HepG2 (cell line): ENCODE measurements at regions not wholly inside any gene's neighbourhood (a gene's known extent, or its start where the extent isn't known, plus 50 kb on each side); places are given as distances from the start of the nearest gene placed in this dataset.

Source experiments
- ATF2 ChIP-seq: sonication (generic); formaldehyde crosslinking; IDR thresholded peaks from 2 replicates; pipeline ENCODE4 v1.4.0; 2020; ENCODE audit warnings: missing genetic modification reagents
- CAMTA2 ChIP-seq: sonication (generic); formaldehyde crosslinking; IDR thresholded peaks from 2 replicates; pipeline ENCODE4 v1.4.0; 2020; ENCODE audit warnings: mild to moderate bottlenecking, missing genetic modification reagents, borderline replicate concordance
- CTCF ChIP-seq: sonication (generic); formaldehyde crosslinking; IDR thresholded peaks from 2 replicates; pipeline ENCODE4 v1.5.0; 2020; ENCODE audit warnings: mild to moderate bottlenecking, missing genetic modification reagents, moderate library complexity
- ESRRA ChIP-seq: sonication (generic); formaldehyde crosslinking; IDR thresholded peaks from 2 replicates; pipeline ENCODE4 v1.5.1; 2020; ENCODE audit warnings: mild to moderate bottlenecking, low read depth, missing genetic modification reagents
- HDAC2 ChIP-seq: sonication (generic); formaldehyde crosslinking; IDR thresholded peaks from 2 replicates; pipeline ENCODE4 v1.4.0; 2020; ENCODE audit warnings: missing genetic modification reagents
- KDM5A ChIP-seq: fragments of 200-600 bp; sonication (generic); IDR thresholded peaks from 2 replicates; pipeline ENCODE4 v1.7.0; 2018; ENCODE audit warnings: antibody characterized with exemption, mild to moderate bottlenecking, low read length, borderline replicate concordance
- SETDB1 ChIP-seq: sonication (generic); formaldehyde crosslinking; IDR thresholded peaks from 2 replicates; pipeline ENCODE4 v1.5.1; 2020; ENCODE audit warnings: missing genetic modification reagents, mild to moderate bottlenecking, borderline replicate concordance
- SIN3A ChIP-seq: IDR thresholded peaks from 2 replicates; pipeline ENCODE4 v1.6.1; 2011; ENCODE audit warnings: low read depth, mild to moderate bottlenecking, control low read depth, low read length, borderline replicate concordance
- SMARCC2 ChIP-seq: fragments of 450-650 bp; IDR thresholded peaks from 2 replicates; pipeline ENCODE4 v1.6.1; 2017; ENCODE audit warnings: antibody characterized with exemption, mild to moderate bottlenecking
- SSRP1 ChIP-seq: IDR thresholded peaks from 2 replicates; pipeline ENCODE4 v1.6.1; 2016; ENCODE audit warnings: control low read depth
- TP53 ChIP-seq: sonication (generic); formaldehyde crosslinking; conservative IDR thresholded peaks from 2 replicates; pipeline ENCODE4 v1.4.0; 2020; ENCODE audit warnings: missing genetic modification reagents
- TRIM24 ChIP-seq: sonication (generic); formaldehyde crosslinking; IDR thresholded peaks from 2 replicates; pipeline ENCODE4 v1.8.0; 2022; ENCODE audit warnings: mild to moderate bottlenecking, missing genetic modification reagents
- ZNF556 ChIP-seq: sonication (generic); formaldehyde crosslinking; IDR thresholded peaks from 2 replicates; pipeline ENCODE4 v1.4.0; 2020; ENCODE audit warnings: mild to moderate bottlenecking, missing genetic modification reagents, borderline replicate concordance
- ZNF614 ChIP-seq: IDR thresholded peaks from 2 replicates; pipeline ENCODE4 v1.6.1; 2018; ENCODE audit warnings: missing biosample characterization, missing genetic modification reagents, inconsistent platforms, borderline replicate concordance

GRCh38 chr13:84460989-84461388, 578.7 kb upstream of the SLITRK1 start:
- TF ChIP-seq ESRRA (CRISPR knock-in tag) (no peak), KDM5A (no peak), TRIM24 (CRISPR knock-in tag) (no peak), SSRP1 (CRISPR knock-in tag) (no peak), ATF2 (CRISPR knock-in tag) (no peak), ZNF556 (no peak), CAMTA2 (CRISPR knock-in tag) (no peak), SETDB1 (no peak), ZNF614 (no peak), SIN3A (no peak), HDAC2 (CRISPR knock-in tag) (no peak), CTCF (CRISPR knock-in tag) (no peak), TP53 (CRISPR knock-in tag) (no peak), SMARCC2 (no peak)
